ENCODE measurements at regions not wholly inside any gene's neighbourhood (a gene's known extent, or its start where the extent isn't known, plus 50 kb on each side); places are given as distances from the start of the nearest gene placed in this dataset.

GRCh38 chr11:19472679-19473078, 231.9 kb upstream of the E2F8 start:
- DNase-seq, result no peak

- no peak for DNase-seq
Measured at GRCh38 chr11:19467904-19468303, 227.2 kb upstream of the E2F8 start.

- no peak for DNase-seq
Measured at GRCh38 chr11:19466314-19466713, 225.6 kb upstream of the E2F8 start.

- no peak for DNase-seq
Measured at GRCh38 chr11:19463976-19464375, 223.2 kb upstream of the E2F8 start.

- DNase-seq, result peak; percentile 27 to 31
Measured at GRCh38 chr11:19460718-19461405, 220.1 kb upstream of the E2F8 start.

- DNase-seq, result no peak
Measured at GRCh38 chr11:19459240-19459639, 218.5 kb upstream of the E2F8 start.

GRCh38 chr11:19458721-19459120, 218.0 kb upstream of the E2F8 start:
- no peak for DNase-seq

GRCh38 chr11:19458231-19458630, 217.5 kb upstream of the E2F8 start:
- no peak for DNase-seq

- peak in 1 of 2 donors; percentile 24 for DNase-seq
Measured at GRCh38 chr11:19455731-19456130, 215.0 kb upstream of the E2F8 start.

- no peak for DNase-seq
Measured at GRCh38 chr11:19453651-19454257, 213.0 kb upstream of the E2F8 start.

GRCh38 chr11:19451609-19452008, 210.9 kb upstream of the E2F8 start:
- DNase-seq, result no peak

- no peak for DNase-seq
Measured at GRCh38 chr11:19450282-19450681, 209.5 kb upstream of the E2F8 start.

GRCh38 chr11:19448651-19449050, 207.9 kb upstream of the E2F8 start:
- peak; percentile 24 to 43 for DNase-seq

GRCh38 chr11:19447150-19447566, 206.4 kb upstream of the E2F8 start:
- no peak for DNase-seq

GRCh38 chr11:19445771-19446170, 205.0 kb upstream of the E2F8 start:
- DNase-seq, result no peak

- DNase-seq, result no peak
Measured at GRCh38 chr11:19444231-19444630, 203.5 kb upstream of the E2F8 start.

- no peak for DNase-seq
Measured at GRCh38 chr11:19442554-19442910, 201.8 kb upstream of the E2F8 start.

- DNase-seq, result peak; percentile 52 to 63
Measured at GRCh38 chr11:19441752-19442553, 201.2 kb upstream of the E2F8 start.

GRCh38 chr11:19441288-19441687, 200.5 kb upstream of the E2F8 start:
- no peak for DNase-seq

- DNase-seq, result no peak
Measured at GRCh38 chr11:19437760-19438159, 197.0 kb upstream of the E2F8 start.

- no peak for DNase-seq
Measured at GRCh38 chr11:19436932-19437331, 196.2 kb upstream of the E2F8 start.

GRCh38 chr11:19435306-19435989, 194.7 kb upstream of the E2F8 start:
- no peak for DNase-seq
